Osteocyte (in vitro differentiated cells): ENCODE measurements at regions not wholly inside any gene's neighbourhood (a gene's known extent, or its start where the extent isn't known, plus 50 kb on each side); places are given as distances from the start of the nearest gene placed in this dataset.
"Not testable (repeated sequence)": the region's sequence is repeated elsewhere in the genome, so short reads cannot be mapped to it uniquely, and the experiment has no call there.

Experiments
- DNase-seq: peaks from one replicate; pipeline ENCODE4 v3.0.0; 2021; ENCODE audit warnings: mixed read lengths; ENCODE audit not compliant: unreplicated experiment; ENCODE audit errors: extremely low spot score
- H3K27ac Mint-ChIP-seq: one replicate; pipeline ENCODE4 v1.8.0; 2021; ENCODE audit warnings: mild to moderate bottlenecking, mixed read lengths; ENCODE audit not compliant: unreplicated experiment
- H3K27me3 Mint-ChIP-seq: one replicate; pipeline ENCODE4 v1.8.0; 2021; ENCODE audit warnings: mixed read lengths; ENCODE audit not compliant: unreplicated experiment
- H3K36me3 Mint-ChIP-seq: one replicate; pipeline ENCODE4 v1.8.0; 2021; ENCODE audit warnings: mixed read lengths; ENCODE audit not compliant: unreplicated experiment
- H3K4me1 Mint-ChIP-seq: one replicate; pipeline ENCODE4 v1.8.0; 2021; ENCODE audit warnings: mixed read lengths; ENCODE audit not compliant: unreplicated experiment
- H3K4me3 Mint-ChIP-seq: one replicate; pipeline ENCODE4 v1.8.0; 2021; ENCODE audit warnings: mild to moderate bottlenecking, moderate library complexity, mixed read lengths; ENCODE audit not compliant: unreplicated experiment
- H3K9me3 Mint-ChIP-seq: one replicate; pipeline ENCODE4 v1.8.0; 2021; ENCODE audit warnings: mixed read lengths; ENCODE audit not compliant: unreplicated experiment
- TF ChIP-seq, protein P1 (sequence below): fragments of 200-600 bp; sonication (generic); IDR thresholded peaks from 2 replicates; pipeline ENCODE4 v1.5.0; 2021; ENCODE audit warnings: antibody characterized with exemption, mild to moderate bottlenecking, moderate library complexity

GRCh38 chr22:34841911-34842310 lies 224.0 kb upstream of the ISX start:
- TF ChIP-seq, protein P1, sequence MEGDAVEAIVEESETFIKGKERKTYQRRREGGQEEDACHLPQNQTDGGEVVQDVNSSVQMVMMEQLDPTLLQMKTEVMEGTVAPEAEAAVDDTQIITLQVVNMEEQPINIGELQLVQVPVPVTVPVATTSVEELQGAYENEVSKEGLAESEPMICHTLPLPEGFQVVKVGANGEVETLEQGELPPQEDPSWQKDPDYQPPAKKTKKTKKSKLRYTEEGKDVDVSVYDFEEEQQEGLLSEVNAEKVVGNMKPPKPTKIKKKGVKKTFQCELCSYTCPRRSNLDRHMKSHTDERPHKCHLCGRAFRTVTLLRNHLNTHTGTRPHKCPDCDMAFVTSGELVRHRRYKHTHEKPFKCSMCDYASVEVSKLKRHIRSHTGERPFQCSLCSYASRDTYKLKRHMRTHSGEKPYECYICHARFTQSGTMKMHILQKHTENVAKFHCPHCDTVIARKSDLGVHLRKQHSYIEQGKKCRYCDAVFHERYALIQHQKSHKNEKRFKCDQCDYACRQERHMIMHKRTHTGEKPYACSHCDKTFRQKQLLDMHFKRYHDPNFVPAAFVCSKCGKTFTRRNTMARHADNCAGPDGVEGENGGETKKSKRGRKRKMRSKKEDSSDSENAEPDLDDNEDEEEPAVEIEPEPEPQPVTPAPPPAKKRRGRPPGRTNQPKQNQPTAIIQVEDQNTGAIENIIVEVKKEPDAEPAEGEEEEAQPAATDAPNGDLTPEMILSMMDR = no peak
- H3K36me3 Mint-ChIP-seq = no peaks in the 10 kb centered on the region
- H3K9me3 Mint-ChIP-seq = no peaks in the 10 kb centered on the region
- H3K4me1 Mint-ChIP-seq = peaks cover 2% of the 10 kb centered on the region
- no peaks in the 10 kb centered on the region for H3K27me3 Mint-ChIP-seq
- H3K27ac Mint-ChIP-seq = no peak overlapping the region
- H3K4me3 Mint-ChIP-seq = no peak overlapping the region
- no peak for DNase-seq

- Mint-ChIP-seq H3K27me3 (no peaks in the 10 kb centered on the region), H3K27ac (no peak overlapping the region), H3K36me3 (no peaks in the 10 kb centered on the region), H3K4me3 (no peak overlapping the region), H3K4me1 (peaks cover 2% of the 10 kb centered on the region), H3K9me3 (no peaks in the 10 kb centered on the region)
- DNase-seq = no peak
- TF ChIP-seq, protein P1 = no peak
Measured at GRCh38 chr22:34842630-34843029, 223.3 kb upstream of the ISX start.

GRCh38 chr22:34843743-34844142 lies 222.2 kb upstream of the ISX start:
- H3K27me3 Mint-ChIP-seq, H3K9me3 Mint-ChIP-seq, H3K4me1 Mint-ChIP-seq, DNase-seq, H3K4me3 Mint-ChIP-seq, H3K27ac Mint-ChIP-seq, H3K36me3 Mint-ChIP-seq: not testable (repeated sequence)

GRCh38 chr22:34845391-34845790 lies 220.6 kb upstream of the ISX start:
- peaks cover 2% of the 10 kb centered on the region for H3K4me1 Mint-ChIP-seq
- no peaks in the 10 kb centered on the region for H3K27me3 Mint-ChIP-seq
- TF ChIP-seq, protein P1 = no peak
- no peak overlapping the region for H3K27ac Mint-ChIP-seq
- H3K4me3 Mint-ChIP-seq = no peak overlapping the region
- H3K9me3 Mint-ChIP-seq = peaks cover 6% of the 10 kb centered on the region
- H3K36me3 Mint-ChIP-seq = no peaks in the 10 kb centered on the region
- no peak for DNase-seq

DNA sequence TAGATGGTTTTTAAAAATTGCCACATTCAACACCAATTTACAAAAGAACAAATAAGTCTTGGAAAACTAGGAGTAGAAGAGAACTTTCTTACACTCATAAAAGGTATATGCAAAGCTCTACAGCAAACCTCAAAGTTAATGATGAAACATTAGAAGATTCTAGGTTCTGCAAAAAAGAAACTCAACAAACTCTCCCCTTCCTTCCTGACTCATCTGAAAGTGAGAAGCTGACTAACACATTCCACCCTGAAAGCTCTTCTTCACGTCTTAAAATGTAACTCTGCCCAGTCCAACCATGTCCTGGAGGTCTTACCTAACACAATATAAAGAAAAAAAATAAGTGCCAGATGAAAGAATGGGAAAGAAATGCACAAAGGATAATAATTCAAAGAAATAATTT lies 218.9 kb upstream of the ISX start:
- H3K9me3 Mint-ChIP-seq = peaks cover 7% of the 10 kb centered on the region
- TF ChIP-seq, protein P1 = no peak
- no peak for DNase-seq
- H3K27me3 Mint-ChIP-seq = no peaks in the 10 kb centered on the region
- no peaks in the 10 kb centered on the region for H3K36me3 Mint-ChIP-seq
- H3K27ac Mint-ChIP-seq = no peak overlapping the region
- H3K4me1 Mint-ChIP-seq = peaks cover 2% of the 10 kb centered on the region
- no peak overlapping the region for H3K4me3 Mint-ChIP-seq

DNA sequence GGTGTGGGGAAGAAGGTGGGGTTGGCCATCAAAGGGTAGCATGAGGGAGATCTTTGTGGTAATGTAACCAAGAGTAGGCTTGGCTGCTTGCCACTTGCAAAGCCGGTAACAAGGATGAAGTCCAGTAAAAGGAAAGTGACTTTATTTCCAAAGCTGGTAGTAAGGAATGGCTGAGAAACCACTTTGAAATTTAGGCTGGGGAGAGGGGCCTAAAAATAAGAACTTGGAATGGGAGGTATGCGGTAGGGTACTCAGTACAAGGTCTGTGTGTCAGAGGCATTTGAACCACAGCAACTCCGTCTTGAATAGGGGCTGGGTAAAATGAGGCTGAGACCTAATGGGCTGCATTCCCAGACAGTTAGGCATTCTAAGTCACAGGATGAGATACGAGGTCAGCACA lies 216.0 kb upstream of the ISX start:
- TF ChIP-seq, protein P1 = no peak
- no peak for DNase-seq
- Mint-ChIP-seq H3K27ac (no peak overlapping the region), H3K4me1 (peaks cover 2% of the 10 kb centered on the region), H3K4me3 (no peak overlapping the region), H3K9me3 (peaks cover 13% of the 10 kb centered on the region), H3K36me3 (no peaks in the 10 kb centered on the region), H3K27me3 (no peaks in the 10 kb centered on the region)
